ENCODE measurements at regions not wholly inside any gene's neighbourhood (a gene's known extent, or its start where the extent isn't known, plus 50 kb on each side); places are given as distances from the start of the nearest gene placed in this dataset.

GRCh38 chr6:56370127-56370540 is 122.8 kb upstream of the COL21A1 start:
- BruUV-seq (replicated peaks), result no TSS peak
- ChIA-PET CTCF (interaction anchor here (0.6 to 1.6 kb wide), 12 partner anchors 78 to 510 kb away, joined by 3 to 24 read pairs (median 6); no protein-coding TSS in a partner anchor), POLR2A (ENCODE audit: unreplicated experiment) (no interaction called here)
- DNase-seq (peak; percentile 94), ATAC-seq (peak; percentile 86)
- Histone ChIP-seq H3F3A (ENCODE audit: low read length, unreplicated experiment) (peaks cover 14% of the 10 kb centered on the region), H3K36me3 (ENCODE audit: low read depth, low read length) (no peaks in the 10 kb centered on the region), H3K4me2 (ENCODE audit: low read length) (peak overlapping the region; percentile 87), H3K9ac (ENCODE audit: low read length) (peak overlapping the region; percentile 60), H3K4me1 (ENCODE audit: insufficient read depth, low read length) (peaks cover 42% of the 10 kb centered on the region), H3K9me2 (replicated peaks; ENCODE audit: low read length) (no peaks in the 10 kb centered on the region), H3K27ac (ENCODE audit: low read length) (peak overlapping the region; percentile 92), H4K20me1 (ENCODE audit: low read length) (no peaks in the 10 kb centered on the region), H3K9me3 (ENCODE audit: low read length) (no peaks in the 10 kb centered on the region), H3K4me3 (ENCODE audit: low read length) (peak overlapping the region; percentile 56), H3K79me2 (ENCODE audit: low read length) (no peaks in the 10 kb centered on the region), H2AFZ (ENCODE audit: low read length) (peak overlapping the region; percentile 75), H3K27me3 (ENCODE audit: low read length) (no peaks in the 10 kb centered on the region)
- no peak for TF ChIP-seq EZH2 (IDR thresholded peaks at IDR 0.05; ENCODE audit: low read length, unreplicated experiment)
- peak; percentile 93 for TF ChIP-seq CTCF (conservative IDR thresholded peaks at IDR 0.05; ENCODE audit: low read depth, low read length)
- intact Hi-C loops (cut with micrococcal nuclease), result loop anchor here (1.0 to 5.0 kb wide), 5 partner anchors 47 to 223 kb away; no protein-coding TSS in a partner anchor

- Histone ChIP-seq H3K36me3 (ENCODE audit: low read depth, low read length) (no peaks in the 10 kb centered on the region), H3K27ac (ENCODE audit: low read length) (no peak overlapping the region), H3K4me1 (ENCODE audit: insufficient read depth, low read length) (peaks cover 55% of the 10 kb centered on the region), H3K27me3 (ENCODE audit: low read length) (no peaks in the 10 kb centered on the region), H3K4me3 (ENCODE audit: low read length) (no peak overlapping the region), H3K9me2 (replicated peaks; ENCODE audit: low read length) (no peaks in the 10 kb centered on the region), H3K9me3 (ENCODE audit: low read length) (no peaks in the 10 kb centered on the region), H3K79me2 (ENCODE audit: low read length) (no peaks in the 10 kb centered on the region), H3K4me2 (ENCODE audit: low read length) (no peak overlapping the region), H3K9ac (ENCODE audit: low read length) (no peak overlapping the region), H3F3A (ENCODE audit: low read length, unreplicated experiment) (peaks cover 14% of the 10 kb centered on the region), H2AFZ (ENCODE audit: low read length) (no peak overlapping the region), H4K20me1 (ENCODE audit: low read length) (no peaks in the 10 kb centered on the region)
- TF ChIP-seq CTCF (conservative IDR thresholded peaks at IDR 0.05; ENCODE audit: low read depth, low read length), result no peak
- no peak for TF ChIP-seq EZH2 (IDR thresholded peaks at IDR 0.05; ENCODE audit: low read length, unreplicated experiment)
- no peak for TF ChIP-seq EZH2phosphoT487 (IDR thresholded peaks at IDR 0.05; ENCODE audit: borderline replicate concordance, low read length)
- no peak for ATAC-seq
- ChIA-PET CTCF (no interaction called here), POLR2A (ENCODE audit: unreplicated experiment) (no interaction called here)
- intact Hi-C loops (cut with micrococcal nuclease), result no loop called here
- DNase-seq, result no peak
- BruUV-seq (replicated peaks), result no TSS peak
These were observed 121.1 kb upstream of the COL21A1 start for GRCh38 chr6:56368491-56368890.

- H3K4me2 ChIP-seq (ENCODE audit: low read length), result no peak overlapping the region
- POLR2A ChIA-PET (ENCODE audit: unreplicated experiment), result no interaction called here
- no peak overlapping the region for H3K27ac ChIP-seq (ENCODE audit: low read length)
- no peaks in the 10 kb centered on the region for H4K20me1 ChIP-seq (ENCODE audit: low read length)
- no peaks in the 10 kb centered on the region for H3K36me3 ChIP-seq (ENCODE audit: low read depth, low read length)
- H3K79me2 ChIP-seq (ENCODE audit: low read length), result no peaks in the 10 kb centered on the region
- no peak overlapping the region for H3K4me3 ChIP-seq (ENCODE audit: low read length)
- ATAC-seq (no peak), DNase-seq (no peak)
- no peaks in the 10 kb centered on the region for H3K9me3 ChIP-seq (ENCODE audit: low read length)
- peaks cover 11% of the 10 kb centered on the region for H3F3A ChIP-seq (ENCODE audit: low read length, unreplicated experiment)
- H3K27me3 ChIP-seq (ENCODE audit: low read length), result no peaks in the 10 kb centered on the region
- TF ChIP-seq EZH2phosphoT487 (IDR thresholded peaks at IDR 0.05; ENCODE audit: borderline replicate concordance, low read length) (no peak), EZH2 (IDR thresholded peaks at IDR 0.05; ENCODE audit: low read length, unreplicated experiment) (no peak), CTCF (conservative IDR thresholded peaks at IDR 0.05; ENCODE audit: low read depth, low read length) (no peak)
- no peaks in the 10 kb centered on the region for H3K9me2 ChIP-seq (replicated peaks; ENCODE audit: low read length)
- BruUV-seq (replicated peaks), result no TSS peak
- H3K9ac ChIP-seq (ENCODE audit: low read length), result no peak overlapping the region
- no peak overlapping the region for H2AFZ ChIP-seq (ENCODE audit: low read length)
- peaks cover 46% of the 10 kb centered on the region for H3K4me1 ChIP-seq (ENCODE audit: insufficient read depth, low read length)
- intact Hi-C loops (cut with micrococcal nuclease), result no loop called here
- CTCF ChIA-PET, result no interaction called here
These were observed 118.9 kb upstream of the COL21A1 start for GRCh38 chr6:56366141-56366852.
